ENCODE measurements at regions not wholly inside any gene's neighbourhood (a gene's known extent, or its start where the extent isn't known, plus 50 kb on each side); places are given as distances from the start of the nearest gene placed in this dataset.

DNA sequence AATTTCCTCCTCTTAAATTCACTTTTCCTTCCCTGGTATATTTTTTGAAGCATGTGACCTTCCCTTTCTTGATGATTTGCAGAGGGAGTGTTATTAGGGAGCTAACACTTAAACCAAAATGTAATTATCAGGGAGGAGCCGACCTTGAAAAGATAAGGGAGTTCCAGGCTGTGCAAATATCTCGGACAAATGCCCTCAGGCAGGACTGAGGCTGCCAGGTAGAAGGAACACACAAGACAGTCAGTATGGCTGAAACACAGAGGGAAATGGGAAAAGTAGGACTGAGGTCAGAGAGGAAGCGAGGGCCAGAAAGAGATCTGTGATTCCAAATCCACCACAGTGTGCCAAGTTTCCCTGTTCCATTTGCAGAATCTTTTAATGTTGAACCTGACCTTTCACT lies 221.0 kb downstream of the CNTN3 start:
- Histone ChIP-seq H3K9me3 (no peaks in the 10 kb centered on the region), H3K27me3 (replicated peaks; ENCODE audit: control insufficient read depth, insufficient read depth, low read length) (no peaks in the 10 kb centered on the region; the same call in 1 of the 2 replicates), H3K4me1 (no peaks in the 10 kb centered on the region), H3K36me3 (ENCODE audit: control insufficient read depth, insufficient read depth, low read length) (no peaks in the 10 kb centered on the region), H3K4me3 (ENCODE audit: low read depth, low read length) (no peak overlapping the region)
- TF ChIP-seq, protein P1, sequence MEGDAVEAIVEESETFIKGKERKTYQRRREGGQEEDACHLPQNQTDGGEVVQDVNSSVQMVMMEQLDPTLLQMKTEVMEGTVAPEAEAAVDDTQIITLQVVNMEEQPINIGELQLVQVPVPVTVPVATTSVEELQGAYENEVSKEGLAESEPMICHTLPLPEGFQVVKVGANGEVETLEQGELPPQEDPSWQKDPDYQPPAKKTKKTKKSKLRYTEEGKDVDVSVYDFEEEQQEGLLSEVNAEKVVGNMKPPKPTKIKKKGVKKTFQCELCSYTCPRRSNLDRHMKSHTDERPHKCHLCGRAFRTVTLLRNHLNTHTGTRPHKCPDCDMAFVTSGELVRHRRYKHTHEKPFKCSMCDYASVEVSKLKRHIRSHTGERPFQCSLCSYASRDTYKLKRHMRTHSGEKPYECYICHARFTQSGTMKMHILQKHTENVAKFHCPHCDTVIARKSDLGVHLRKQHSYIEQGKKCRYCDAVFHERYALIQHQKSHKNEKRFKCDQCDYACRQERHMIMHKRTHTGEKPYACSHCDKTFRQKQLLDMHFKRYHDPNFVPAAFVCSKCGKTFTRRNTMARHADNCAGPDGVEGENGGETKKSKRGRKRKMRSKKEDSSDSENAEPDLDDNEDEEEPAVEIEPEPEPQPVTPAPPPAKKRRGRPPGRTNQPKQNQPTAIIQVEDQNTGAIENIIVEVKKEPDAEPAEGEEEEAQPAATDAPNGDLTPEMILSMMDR (IDR thresholded peaks at IDR 0.05; ENCODE audit: insufficient read depth in 1 of 2, low read depth in 1 of 2, low read length in 1 of 2, severe bottlenecking in 1 of 2, unreplicated experiment in 1 of 2), result no peak
- H3K9me3 Mint-ChIP-seq (ENCODE audit: unreplicated experiment), result peaks cover 13% of the 10 kb centered on the region
- ChIA-PET CTCF (no interaction called here), POLR2A (no interaction called here)
- peak in 1 of 2 experiments; percentile 35 for DNase-seq
- BruUV-seq (replicated peaks), result no TSS peak
- H3K4me1 Mint-ChIP-seq (ENCODE audit: low read depth, unreplicated experiment), result no peaks in the 10 kb centered on the region
- intact Hi-C loops (cut with micrococcal nuclease; ENCODE audit: unreplicated experiment), result no loop called here
- H3K27ac Mint-ChIP-seq (ENCODE audit: unreplicated experiment), result no peak overlapping the region
- no peaks in the 10 kb centered on the region for H3K36me3 Mint-ChIP-seq (ENCODE audit: insufficient read depth, unreplicated experiment)
- no peak overlapping the region for H3K4me3 Mint-ChIP-seq (ENCODE audit: unreplicated experiment)
- H3K27me3 Mint-ChIP-seq (ENCODE audit: insufficient read depth, unreplicated experiment), result peaks cover 2% of the 10 kb centered on the region

DNA sequence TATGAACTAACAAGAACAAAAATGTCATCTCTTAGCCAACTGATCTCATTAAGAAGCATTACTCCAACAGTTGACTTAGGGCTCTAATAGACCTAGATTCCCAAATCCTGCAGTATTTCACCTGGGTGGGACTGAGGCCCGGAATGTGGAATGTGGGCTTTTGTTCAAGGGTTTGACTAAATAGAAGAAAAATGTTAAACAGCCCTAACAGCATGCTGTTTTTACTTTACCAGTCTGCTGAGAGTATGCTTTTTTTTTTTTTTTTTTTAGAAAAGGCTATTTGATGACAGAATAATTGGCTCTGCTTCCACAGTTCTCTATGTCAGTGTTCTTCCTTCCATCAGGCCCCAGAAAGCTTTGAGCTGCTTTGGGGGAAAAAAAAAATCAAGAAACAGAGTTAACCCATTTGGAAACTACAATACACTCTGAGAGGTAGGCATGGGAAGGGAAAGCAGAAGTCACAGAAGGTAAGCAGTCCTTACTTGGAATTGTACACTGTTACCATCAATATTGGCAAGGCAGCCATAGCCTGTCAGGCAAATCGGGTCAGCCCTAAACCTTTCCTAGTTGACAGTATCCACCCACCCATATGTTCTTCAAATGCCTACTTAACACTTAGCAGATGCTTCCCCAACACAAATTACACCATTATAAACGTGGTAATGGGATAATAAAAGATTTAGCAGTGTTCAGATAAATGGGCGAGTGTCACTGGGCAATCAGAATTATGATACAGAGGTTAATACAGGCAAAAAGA lies 224.2 kb downstream of the CNTN3 start:
- H3K36me3 Mint-ChIP-seq (ENCODE audit: insufficient read depth, unreplicated experiment), result no peaks in the 10 kb centered on the region
- Histone ChIP-seq H3K9me3 (no peaks in the 10 kb centered on the region), H3K4me3 (ENCODE audit: low read depth, low read length) (no peak overlapping the region), H3K27me3 (replicated peaks; ENCODE audit: control insufficient read depth, insufficient read depth, low read length) (no peaks in the 10 kb centered on the region; the same call in 1 of the 2 replicates), H3K4me1 (no peaks in the 10 kb centered on the region), H3K36me3 (ENCODE audit: control insufficient read depth, insufficient read depth, low read length) (no peaks in the 10 kb centered on the region)
- BruUV-seq (replicated peaks), result no TSS peak
- DNase-seq, result no peak
- ChIA-PET POLR2A (no interaction called here), CTCF (no interaction called here)
- H3K27me3 Mint-ChIP-seq (ENCODE audit: insufficient read depth, unreplicated experiment), result peaks cover 2% of the 10 kb centered on the region
- intact Hi-C loops (cut with micrococcal nuclease; ENCODE audit: unreplicated experiment), result no loop called here
- no peaks in the 10 kb centered on the region for H3K4me1 Mint-ChIP-seq (ENCODE audit: low read depth, unreplicated experiment)
- H3K4me3 Mint-ChIP-seq (ENCODE audit: unreplicated experiment), result no peak overlapping the region
- no peaks in the 10 kb centered on the region for H3K9me3 Mint-ChIP-seq (ENCODE audit: unreplicated experiment)
- TF ChIP-seq, protein P1 (IDR thresholded peaks at IDR 0.05; ENCODE audit: insufficient read depth in 1 of 2, low read depth in 1 of 2, low read length in 1 of 2, severe bottlenecking in 1 of 2, unreplicated experiment in 1 of 2), result no peak
- H3K27ac Mint-ChIP-seq (ENCODE audit: unreplicated experiment), result no peak overlapping the region

DNA sequence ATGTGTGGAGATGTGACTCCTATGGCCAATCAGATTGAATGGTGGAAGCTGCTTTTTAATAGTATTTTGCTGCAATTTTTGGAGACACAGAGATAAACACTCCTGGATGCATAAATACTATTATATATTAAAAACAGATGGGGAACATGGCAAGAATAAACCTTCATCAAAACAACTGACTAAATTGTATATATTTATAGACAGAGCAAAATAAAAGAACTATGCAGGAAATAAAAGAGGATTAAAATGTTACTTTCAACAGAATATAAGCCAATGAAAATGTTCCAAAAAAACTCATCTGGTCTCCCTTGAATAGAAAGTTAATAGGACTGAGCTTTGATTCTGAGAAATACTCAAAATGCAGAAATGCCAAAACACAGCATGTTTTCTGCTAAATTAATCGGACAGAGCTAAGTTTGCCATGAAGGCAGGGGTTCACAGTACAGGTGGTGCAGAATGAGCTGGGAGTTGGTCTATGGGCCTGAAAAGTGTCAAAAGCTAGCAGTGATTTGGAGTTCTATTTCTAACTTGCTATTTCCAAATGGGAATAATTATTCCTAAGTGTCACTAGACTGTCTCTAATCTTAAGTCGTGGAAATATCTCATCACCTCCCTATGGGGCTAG lies 227.2 kb downstream of the CNTN3 start:
- intact Hi-C loops (cut with micrococcal nuclease; ENCODE audit: unreplicated experiment), result no loop called here
- no peaks in the 10 kb centered on the region for H3K4me1 ChIP-seq
- DNase-seq, result no peak
- H3K9me3 ChIP-seq, result no peaks in the 10 kb centered on the region
- no peaks in the 10 kb centered on the region; the same call in 1 of the 2 replicates for H3K27me3 ChIP-seq (replicated peaks; ENCODE audit: control insufficient read depth, insufficient read depth, low read length)
- TF ChIP-seq, protein P1 (IDR thresholded peaks at IDR 0.05; ENCODE audit: insufficient read depth in 1 of 2, low read depth in 1 of 2, low read length in 1 of 2, severe bottlenecking in 1 of 2, unreplicated experiment in 1 of 2), result no peak
- no peaks in the 10 kb centered on the region for H3K27me3 Mint-ChIP-seq (ENCODE audit: insufficient read depth, unreplicated experiment)
- ChIA-PET CTCF (no interaction called here), POLR2A (no interaction called here)
- no peak overlapping the region for H3K4me3 ChIP-seq (ENCODE audit: low read depth, low read length)
- H3K36me3 ChIP-seq (ENCODE audit: control insufficient read depth, insufficient read depth, low read length), result no peaks in the 10 kb centered on the region
- H3K4me3 Mint-ChIP-seq (ENCODE audit: unreplicated experiment), result no peak overlapping the region
- H3K27ac Mint-ChIP-seq (ENCODE audit: unreplicated experiment), result no peak overlapping the region
- no peaks in the 10 kb centered on the region for H3K36me3 Mint-ChIP-seq (ENCODE audit: insufficient read depth, unreplicated experiment)
- no peaks in the 10 kb centered on the region for H3K4me1 Mint-ChIP-seq (ENCODE audit: low read depth, unreplicated experiment)
- H3K9me3 Mint-ChIP-seq (ENCODE audit: unreplicated experiment), result no peaks in the 10 kb centered on the region
- BruUV-seq (replicated peaks), result no TSS peak

Data from Caco-2 (cell line).